GM12891 (cell line): ENCODE measurements at regions not wholly inside any gene's neighbourhood (a gene's known extent, or its start where the extent isn't known, plus 50 kb on each side); places are given as distances from the start of the nearest gene placed in this dataset.
A peak's percentile ranks its signal among the peaks of the same experiment; 100 is the strongest.

Experiments
- DNase-seq: peaks from one replicate; pipeline ENCODE4 v3.0.0; 2011; ENCODE audit warnings: low spot score; ENCODE audit not compliant: insufficient read length
- FAIRE-seq: peaks from 2 replicates; lab custom pipeline; 2011; peaks lifted over from hg19 to GRCh38; lab: Jason Lieb, UNC
- PAX5 ChIP-seq: IDR thresholded peaks from 2 replicates; pipeline ENCODE4 v1.6.1; 2011; ENCODE audit warnings: low read length, moderate library complexity, mild to moderate bottlenecking; ENCODE audit not compliant: insufficient read depth, severe bottlenecking
- POLR2A ChIP-seq: IDR thresholded peaks from 2 replicates; pipeline ENCODE4 v1.6.1; 2011; ENCODE audit warnings: low read depth, low read length, control low read depth
- POLR2AphosphoS5 ChIP-seq: IDR thresholded peaks from 2 replicates; pipeline ENCODE4 v1.6.1; 2011; ENCODE audit warnings: low read depth, low read length, control low read depth
- POU2F2 ChIP-seq: IDR thresholded peaks from 2 replicates; pipeline ENCODE4 v1.6.1; 2011; ENCODE audit warnings: low read depth, mild to moderate bottlenecking, control low read depth, low read length, moderate library complexity
- SPI1 ChIP-seq: IDR thresholded peaks from 2 replicates; pipeline ENCODE4 v1.6.1; 2011; ENCODE audit warnings: low read depth, low read length, control low read depth
- TAF1 ChIP-seq: IDR thresholded peaks from 2 replicates; pipeline ENCODE4 v1.6.1; 2011; ENCODE audit warnings: low read depth, low read length, control low read depth

GRCh38 chr17:15177343-15177742 lies 87.8 kb downstream of the PMP22 start:
- no peak for FAIRE-seq

GRCh38 chr17:15175356-15175755 lies 89.8 kb downstream of the PMP22 start:
- FAIRE-seq (no peak), DNase-seq (no peak)
- no peak for TF ChIP-seq SPI1
- TF ChIP-seq TAF1, result no peak
- TF ChIP-seq PAX5, result no peak
- no peak for TF ChIP-seq POLR2AphosphoS5
- TF ChIP-seq POLR2A, result no peak
- no peak for TF ChIP-seq POU2F2

More at GRCh38 chr17:15177343-15177742, 87.8 kb downstream of the PMP22 start:
- no peak for DNase-seq
- no peak for TF ChIP-seq POLR2AphosphoS5
- no peak for TF ChIP-seq TAF1
- no peak for TF ChIP-seq PAX5
- TF ChIP-seq POLR2A, result no peak
- no peak for TF ChIP-seq POU2F2
- TF ChIP-seq SPI1, result no peak

GRCh38 chr17:15171167-15172047 lies 93.7 kb downstream of the PMP22 start:
- FAIRE-seq, result no peak
- TF ChIP-seq POU2F2, result no peak
- TF ChIP-seq SPI1, result no peak
- TF ChIP-seq POLR2A, result no peak
- TF ChIP-seq POLR2AphosphoS5, result no peak
- no peak for TF ChIP-seq PAX5
- no peak for TF ChIP-seq TAF1

GRCh38 chr17:15169676-15170075 lies 95.5 kb downstream of the PMP22 start:
- TF ChIP-seq SPI1, result no peak
- DNase-seq (no peak), FAIRE-seq (no peak)

More at GRCh38 chr17:15171167-15172047, 93.7 kb downstream of the PMP22 start:
- peak; percentile 23 for DNase-seq

- TF ChIP-seq POLR2AphosphoS5, result no peak
- no peak for TF ChIP-seq POU2F2
- TF ChIP-seq SPI1, result no peak
- TF ChIP-seq TAF1, result no peak
- no peak for TF ChIP-seq POLR2A
- TF ChIP-seq PAX5, result no peak
- no peak for DNase-seq
- no peak for FAIRE-seq
Observed at GRCh38 chr17:15168379-15168778, 96.7 kb downstream of the PMP22 start.

- DNase-seq, result no peak
- no peak for FAIRE-seq
- TF ChIP-seq POLR2A, result no peak
- no peak for TF ChIP-seq POU2F2
- no peak for TF ChIP-seq PAX5
- TF ChIP-seq SPI1, result no peak
- no peak for TF ChIP-seq TAF1
- TF ChIP-seq POLR2AphosphoS5, result no peak
Observed at GRCh38 chr17:15161395-15161794, 103.7 kb downstream of the PMP22 start.

- FAIRE-seq, result no peak
- TF ChIP-seq POLR2A (no peak), POU2F2 (no peak), POLR2AphosphoS5 (no peak), SPI1 (no peak), PAX5 (no peak), TAF1 (no peak)
- no peak for DNase-seq
Observed at GRCh38 chr17:15157051-15157450, 108.1 kb downstream of the PMP22 start.

GRCh38 chr17:15154618-15155017 lies 110.5 kb downstream of the PMP22 start:
- no peak for FAIRE-seq
- TF ChIP-seq PAX5 (no peak), TAF1 (no peak), POLR2AphosphoS5 (no peak), POLR2A (no peak), POU2F2 (no peak), SPI1 (no peak)
- no peak for DNase-seq

GRCh38 chr17:15145621-15146020 lies 119.5 kb downstream of the PMP22 start:
- FAIRE-seq (no peak), DNase-seq (no peak)
- no peak for TF ChIP-seq POLR2A
- no peak for TF ChIP-seq PAX5
- TF ChIP-seq TAF1, result no peak
- TF ChIP-seq SPI1, result no peak
- no peak for TF ChIP-seq POLR2AphosphoS5
- TF ChIP-seq POU2F2, result no peak
